NCI-H446 treated with DMSO at 0.1 percent for 48 hours (cell line): ENCODE measurements at regions not wholly inside any gene's neighbourhood (a gene's known extent, or its start where the extent isn't known, plus 50 kb on each side); places are given as distances from the start of the nearest gene placed in this dataset.
"Not testable (repeated sequence)": the region's sequence is repeated elsewhere in the genome, so short reads cannot be mapped to it uniquely, and the experiment has no call there.

Experiments used
- DNase-seq: peaks from one replicate; lab custom pipeline; 2025; lab: John Stamatoyannopoulos, UW

DNA sequence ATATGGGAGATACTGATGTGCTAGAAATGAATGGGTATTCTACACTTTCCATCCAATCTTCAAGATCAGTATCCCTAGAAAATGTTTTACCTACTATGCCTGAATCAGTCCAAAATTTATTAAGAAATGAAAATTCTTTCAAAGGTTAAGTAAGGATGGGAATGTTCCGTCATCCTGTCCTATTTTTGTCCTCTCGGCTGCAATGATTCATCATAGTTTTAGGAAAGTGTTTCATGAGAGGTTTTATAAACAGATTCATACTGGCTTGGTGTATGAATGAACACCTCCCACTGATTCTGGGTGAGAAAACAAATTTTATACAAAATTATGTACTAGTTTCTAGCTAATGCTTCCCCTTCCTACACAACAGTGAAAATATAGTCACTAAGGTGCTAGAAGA lies 504.6 kb upstream of the NR5A2 start:
- no peak for DNase-seq

DNA sequence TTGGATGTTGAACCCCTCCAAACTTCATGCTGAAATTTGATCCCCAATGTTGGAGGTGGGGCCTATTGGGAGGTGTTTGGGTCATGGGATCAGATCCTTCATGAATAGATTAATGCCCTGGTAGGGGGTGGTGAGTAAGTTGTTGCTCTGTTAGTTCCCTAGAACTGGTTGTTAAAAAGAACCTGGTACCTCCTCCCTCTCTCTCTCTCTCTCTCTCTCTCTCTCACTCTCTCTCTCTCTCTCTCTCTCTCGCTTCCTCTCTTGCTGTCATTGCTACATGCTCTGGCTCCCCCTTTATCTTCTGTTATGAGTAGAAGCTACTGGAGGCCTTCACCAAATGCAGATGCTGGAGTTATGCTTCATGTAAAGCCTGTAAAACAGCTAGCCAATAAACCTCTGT lies 498.2 kb upstream of the NR5A2 start:
- no peak for DNase-seq

DNA sequence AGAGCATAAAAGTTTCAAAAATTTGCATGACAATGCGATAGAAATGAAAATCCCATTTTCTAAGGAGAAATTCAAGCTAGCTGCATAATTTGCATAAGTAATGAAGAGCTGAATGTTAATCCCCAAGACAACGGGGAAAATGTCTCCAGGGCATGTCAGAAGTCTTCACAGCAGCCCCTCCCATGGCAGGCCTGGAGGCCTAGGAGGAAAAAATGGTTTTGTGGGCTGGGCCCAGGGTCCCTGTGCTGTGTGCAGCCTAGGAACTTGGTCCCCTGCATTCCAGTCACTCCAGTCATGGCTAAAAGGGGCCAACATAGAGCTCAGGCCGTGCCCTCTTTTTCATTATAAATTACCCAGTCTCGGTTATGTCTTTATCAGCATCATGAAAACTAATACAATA lies 494.1 kb upstream of the NR5A2 start:
- not testable (repeated sequence) for DNase-seq

DNA sequence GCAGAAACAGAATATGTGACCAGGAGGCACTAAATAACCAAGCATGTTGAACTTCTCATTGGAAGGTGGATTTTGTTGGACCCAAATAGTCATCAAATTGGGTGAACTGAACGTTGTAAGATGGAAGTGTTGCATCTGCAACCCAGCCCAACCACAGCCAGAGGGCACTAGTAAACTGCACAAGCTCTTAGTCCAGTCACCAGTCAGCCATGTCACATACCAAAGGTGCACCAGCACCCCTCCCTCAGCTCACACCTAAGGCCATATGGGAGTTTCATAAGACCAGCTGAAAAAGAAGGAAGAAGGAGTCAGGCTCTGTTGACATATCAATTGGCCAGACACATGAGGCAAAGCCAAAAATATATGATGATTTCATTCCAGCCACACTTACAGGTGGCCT lies 481.7 kb upstream of the NR5A2 start:
- DNase-seq = no peak

DNA sequence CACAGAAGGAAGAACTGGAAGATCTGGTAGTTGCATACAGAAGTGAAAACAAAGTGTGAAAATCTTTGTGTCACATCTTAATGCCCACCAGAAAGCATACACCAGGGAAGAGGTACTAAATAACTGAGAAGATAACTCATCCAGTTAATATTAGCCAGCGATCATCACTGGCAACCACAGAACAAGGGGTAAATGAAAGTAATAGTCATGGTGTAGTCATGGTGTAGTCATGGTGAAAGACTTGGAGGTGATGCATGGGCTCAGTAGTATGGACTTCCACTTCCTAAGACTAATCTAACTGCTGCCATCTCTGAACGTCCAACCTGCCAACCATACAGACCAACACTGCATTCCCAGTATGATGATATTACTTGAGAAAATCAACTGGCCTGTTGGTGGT lies 481.2 kb upstream of the NR5A2 start:
- DNase-seq = no peak

DNA sequence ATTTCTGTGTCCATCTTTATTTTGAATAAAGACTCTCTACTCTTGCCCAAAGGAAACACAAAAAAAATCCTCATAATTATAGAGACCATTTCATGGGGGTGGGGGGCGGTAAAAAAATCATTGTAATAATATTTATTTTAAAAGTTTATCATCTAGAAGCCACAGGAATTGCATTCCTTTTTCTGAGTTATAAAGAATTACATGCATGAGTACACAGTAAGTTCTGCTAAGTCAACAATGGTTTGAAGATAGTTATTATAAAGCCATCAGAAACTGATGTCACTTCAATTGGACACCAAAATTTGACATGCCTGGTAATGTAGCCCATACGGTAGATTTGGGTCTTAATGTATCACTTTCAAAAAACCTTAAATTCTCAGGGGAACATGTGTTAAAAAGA lies 478.1 kb upstream of the NR5A2 start:
- DNase-seq = no peak

DNA sequence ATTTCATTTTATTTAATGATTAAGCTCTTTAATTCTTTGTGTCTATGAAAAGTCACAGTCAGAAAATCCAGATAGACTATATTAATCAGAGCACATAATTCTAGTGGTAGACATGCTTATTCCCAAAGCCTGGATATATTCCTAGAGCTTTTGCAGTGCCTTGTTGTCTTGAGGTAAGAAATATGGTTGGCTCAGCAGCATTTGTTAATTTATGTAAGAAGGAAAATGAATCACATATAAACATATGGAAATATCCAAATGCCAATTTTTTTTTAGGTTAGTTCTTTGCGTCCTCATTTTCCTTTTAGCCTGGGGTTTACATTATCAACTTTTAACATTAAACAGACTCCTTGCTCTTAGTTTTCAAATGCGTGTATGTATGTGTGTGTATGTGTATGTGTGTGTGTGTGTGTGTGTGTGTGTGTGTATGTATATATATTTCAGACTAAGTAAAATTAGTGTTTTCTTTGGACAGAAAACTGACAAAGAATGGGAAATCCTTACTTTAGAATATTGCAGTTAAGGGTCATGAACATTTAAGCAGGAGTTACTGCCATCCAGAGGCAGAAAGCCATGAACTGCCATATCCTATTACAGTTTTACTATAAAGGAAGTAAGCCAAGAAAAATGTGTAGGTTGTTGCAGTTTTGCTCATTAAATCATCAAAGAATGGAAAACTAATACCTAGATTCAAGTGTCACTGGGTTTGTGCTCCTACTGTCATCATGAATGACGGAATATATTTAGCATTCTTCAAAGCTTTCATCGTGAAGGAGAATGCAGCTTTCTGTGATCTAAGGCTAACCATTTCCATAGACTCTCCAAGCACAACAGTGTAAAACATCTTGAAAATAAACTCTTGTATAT lies 477.1 kb upstream of the NR5A2 start:
- peak; percentile 26 for DNase-seq

DNA sequence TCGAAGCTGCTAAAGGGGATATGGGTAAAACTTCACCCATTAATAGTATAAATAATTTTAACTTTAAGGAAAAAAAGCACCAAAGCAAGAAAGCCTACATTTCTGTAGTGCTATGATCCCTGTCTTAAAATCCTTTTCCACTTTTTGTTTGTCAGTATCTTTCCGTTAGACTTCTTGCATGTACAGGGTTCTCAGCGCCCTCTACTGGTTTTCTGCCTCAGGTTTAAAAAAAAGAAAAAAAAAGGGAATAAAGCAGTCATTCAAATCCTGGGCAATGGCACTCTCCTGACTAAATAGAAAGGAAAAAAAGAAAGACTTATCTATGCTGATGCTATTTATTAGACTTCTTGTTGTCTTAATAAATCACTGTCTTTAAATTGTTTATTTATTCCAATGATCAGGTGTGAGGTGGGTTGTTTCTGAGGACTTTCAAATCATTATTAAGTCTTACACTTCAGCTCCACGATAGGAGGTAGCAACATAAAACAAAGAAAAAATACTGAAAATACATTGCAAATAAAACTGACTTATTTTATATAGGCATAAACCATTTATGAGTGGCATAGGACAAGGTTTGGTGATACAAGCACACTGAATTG lies 475.4 kb upstream of the NR5A2 start:
- DNase-seq = peak; percentile 53

DNA sequence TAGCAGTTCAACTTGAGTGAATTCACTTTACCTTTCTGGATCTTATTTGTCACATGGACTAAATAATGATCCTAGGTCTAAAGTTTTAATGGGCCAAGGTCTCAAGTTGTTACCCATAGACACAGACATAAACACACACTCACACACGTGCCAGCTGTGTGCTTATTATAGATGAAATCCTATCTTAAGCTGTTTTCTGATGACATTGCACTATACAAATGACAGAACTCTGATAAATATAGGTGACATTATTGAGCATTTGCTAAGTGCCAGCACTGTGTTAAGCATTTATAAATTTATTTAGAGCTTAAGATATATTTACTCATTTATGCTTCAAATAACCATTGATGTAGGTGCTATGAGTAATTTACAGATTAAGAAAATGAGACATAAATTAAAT lies 474.4 kb upstream of the NR5A2 start:
- DNase-seq = no peak

DNA sequence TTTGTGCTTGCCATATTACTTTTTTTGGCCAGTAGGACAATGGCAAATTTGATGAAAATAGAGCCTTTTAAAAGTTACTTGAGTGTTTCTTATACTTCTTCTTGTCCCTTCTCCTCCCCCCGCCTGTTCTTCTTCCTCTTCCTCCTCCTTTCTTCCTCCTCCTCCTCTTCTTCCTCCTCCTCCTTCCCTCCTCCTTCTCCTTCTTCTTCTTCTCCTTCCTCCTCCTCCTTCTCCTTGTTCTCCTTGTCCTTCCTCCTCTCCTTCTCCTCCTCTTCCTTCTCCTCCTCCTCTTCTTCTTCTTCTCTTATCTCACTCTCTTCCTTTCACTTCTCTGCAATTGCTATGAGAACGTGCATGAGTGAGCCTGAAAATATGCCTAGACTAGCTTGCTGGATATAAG lies 466.2 kb upstream of the NR5A2 start:
- no peak for DNase-seq

DNA sequence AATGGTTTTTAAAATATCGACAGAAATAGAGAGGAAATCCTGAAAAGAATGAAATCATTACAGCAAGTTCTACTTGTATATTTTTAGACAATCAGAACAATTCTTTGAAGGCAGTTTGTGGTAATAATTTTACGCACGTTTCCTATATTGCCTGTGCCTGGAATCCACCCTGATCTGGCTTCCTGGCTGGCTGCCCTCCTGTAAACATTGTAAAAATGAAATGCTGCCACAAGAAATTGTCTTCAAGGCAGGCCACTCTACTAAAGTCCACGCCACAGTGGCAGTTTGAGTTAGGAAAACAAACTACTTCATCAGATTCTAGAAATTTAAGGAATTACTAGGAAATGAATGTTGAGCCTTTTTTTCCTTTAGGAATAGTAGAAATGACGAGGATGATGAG lies 454.5 kb upstream of the NR5A2 start:
- DNase-seq = no peak

DNA sequence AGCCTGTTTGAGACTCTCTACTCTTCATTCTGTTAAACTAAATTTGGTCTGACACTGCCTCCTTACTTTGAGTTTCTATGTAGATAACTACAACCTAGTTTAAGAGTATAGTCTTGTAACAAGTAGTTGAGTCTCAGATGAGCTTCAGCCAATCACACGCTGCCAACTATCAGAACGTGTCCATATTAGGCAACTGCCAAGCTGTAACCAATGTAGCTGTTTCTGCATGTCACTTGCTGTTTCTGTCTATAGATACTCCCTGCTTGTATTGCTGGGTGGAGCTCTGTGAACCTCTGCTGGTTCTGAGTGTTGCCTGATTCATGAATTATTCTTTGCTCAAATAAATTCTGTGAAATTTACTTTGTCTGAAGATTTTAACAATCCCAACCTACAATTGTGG lies 452.6 kb upstream of the NR5A2 start:
- no peak for DNase-seq

DNA sequence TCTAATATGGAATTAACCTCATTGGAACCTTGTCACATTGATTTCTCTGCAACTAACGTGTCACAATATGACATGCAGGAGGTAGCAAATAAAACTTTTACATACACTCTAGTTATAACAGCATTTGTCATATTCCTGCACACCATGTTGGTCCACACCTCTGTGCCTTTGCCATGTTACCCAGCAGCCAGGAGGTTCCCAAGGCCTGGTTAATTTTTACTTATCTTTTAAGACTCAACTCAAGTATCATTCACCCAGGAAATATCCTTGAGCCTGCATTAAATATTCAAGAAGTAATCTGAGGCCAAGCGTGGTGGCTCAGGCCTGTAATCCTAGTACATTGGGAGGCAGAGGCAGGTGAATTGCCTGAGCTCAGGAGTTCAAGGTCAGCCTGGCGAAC lies 447.2 kb upstream of the NR5A2 start:
- DNase-seq = no peak

DNA sequence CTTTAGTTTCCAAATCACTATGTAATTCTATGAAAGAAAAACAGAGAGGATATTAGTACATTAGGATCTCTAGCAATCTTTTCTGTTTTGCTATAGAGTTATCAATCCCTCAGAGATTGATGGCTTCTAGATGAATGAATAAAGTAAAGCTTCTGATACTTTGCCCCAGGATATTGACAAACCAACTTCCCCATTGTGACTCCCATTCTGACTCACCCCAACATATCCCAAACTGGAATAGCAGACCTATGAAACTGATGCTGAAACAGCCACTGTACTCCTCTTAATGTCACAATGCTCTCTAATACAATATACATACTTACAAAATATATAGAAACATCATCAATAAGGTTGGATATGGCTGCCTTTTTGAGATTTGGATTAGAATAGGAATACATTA lies 442.1 kb upstream of the NR5A2 start:
- DNase-seq = no peak

DNA sequence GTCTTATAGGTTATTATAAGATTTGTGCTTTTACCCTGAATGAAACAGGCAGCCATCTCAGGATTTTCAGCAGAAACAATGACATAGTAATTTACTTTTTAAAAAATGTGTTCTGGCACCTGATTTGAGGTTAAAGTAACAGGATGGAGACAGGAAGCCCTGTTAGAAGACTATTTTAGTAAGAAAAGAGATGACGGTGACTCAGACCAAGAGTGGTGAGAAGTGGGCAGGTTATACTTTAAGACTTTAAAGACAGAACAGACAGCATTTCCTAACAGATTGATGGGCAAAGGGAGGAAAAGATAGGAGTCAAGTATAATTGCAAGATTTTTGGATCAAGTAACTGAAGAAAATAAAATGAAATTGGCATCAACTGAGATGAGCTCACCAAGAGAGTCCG lies 436.8 kb upstream of the NR5A2 start:
- DNase-seq = no peak

DNA sequence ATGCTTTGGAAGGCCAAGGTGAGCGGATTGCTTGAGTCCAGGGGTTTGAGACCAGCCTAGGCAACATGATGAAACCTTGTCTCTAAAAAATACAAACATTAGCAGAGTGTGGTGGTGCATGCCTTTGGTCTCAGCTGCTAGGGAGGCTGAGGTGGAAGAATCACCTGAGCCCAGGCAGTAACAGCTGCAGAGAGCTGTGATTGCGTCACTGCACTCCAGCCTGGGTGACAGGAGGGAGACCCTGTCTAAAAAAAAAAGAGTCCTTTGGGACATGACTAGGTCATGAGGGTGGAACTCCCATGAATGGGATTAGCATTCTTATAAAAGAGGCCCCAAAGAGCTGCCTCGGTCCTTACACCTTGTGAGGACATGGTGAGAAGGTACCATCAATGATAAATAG lies 436.0 kb upstream of the NR5A2 start:
- DNase-seq = no peak

DNA sequence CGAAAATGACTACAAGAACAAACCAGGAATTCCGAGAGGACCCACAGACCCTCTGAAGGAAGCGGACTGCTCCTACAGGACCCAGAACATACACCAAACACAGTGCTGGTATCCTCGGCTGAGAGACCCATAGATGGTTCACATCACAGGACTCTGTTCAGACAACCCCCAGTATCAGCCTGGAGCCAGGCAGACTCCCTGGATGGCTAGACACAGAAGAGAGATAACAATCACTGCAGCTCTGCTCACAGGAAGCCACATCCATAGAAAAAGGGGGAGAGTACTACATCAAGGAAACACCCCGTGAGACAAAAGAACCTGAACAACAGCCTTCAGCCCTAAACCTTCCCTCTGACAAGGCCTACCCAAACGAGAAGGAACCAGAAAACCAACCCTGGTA lies 434.0 kb upstream of the NR5A2 start:
- no peak for DNase-seq

DNA sequence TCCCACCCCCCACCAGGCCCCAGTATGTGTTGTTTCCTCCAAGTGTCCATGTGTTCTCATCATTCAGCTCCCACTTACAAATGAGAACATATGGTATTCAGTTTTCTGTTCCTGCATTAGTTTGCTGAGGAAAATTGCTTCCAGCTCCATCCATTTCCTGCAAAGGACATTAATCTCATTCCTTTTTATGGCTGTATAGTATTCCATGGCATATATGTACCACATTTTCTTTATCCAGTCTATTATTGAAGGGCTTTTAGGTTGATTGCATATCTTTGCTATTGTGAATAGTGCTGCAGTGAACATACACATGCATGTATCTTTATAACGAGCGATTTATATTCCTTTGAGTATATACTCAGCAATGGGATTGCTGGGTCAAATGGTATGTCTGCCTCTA lies 431.1 kb upstream of the NR5A2 start:
- not testable (repeated sequence) for DNase-seq

DNA sequence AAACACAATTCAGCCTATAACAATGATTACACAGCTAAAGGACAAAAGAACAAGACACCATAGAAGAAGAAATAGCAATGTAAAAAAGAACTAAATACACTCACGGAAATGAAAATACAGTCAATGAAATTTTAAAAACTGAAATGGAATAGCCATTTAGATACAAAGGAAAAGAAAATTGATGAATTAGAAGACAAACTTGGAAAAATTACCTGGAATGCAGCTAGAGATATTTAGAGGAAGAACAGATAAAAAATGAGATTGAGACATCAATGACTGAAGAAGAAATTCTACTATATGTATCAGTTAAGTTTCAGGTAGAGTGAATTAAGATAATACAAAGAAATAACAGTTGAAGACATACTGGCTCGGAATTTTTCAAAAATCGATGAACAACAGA lies 430.4 kb upstream of the NR5A2 start:
- DNase-seq = no peak

DNA sequence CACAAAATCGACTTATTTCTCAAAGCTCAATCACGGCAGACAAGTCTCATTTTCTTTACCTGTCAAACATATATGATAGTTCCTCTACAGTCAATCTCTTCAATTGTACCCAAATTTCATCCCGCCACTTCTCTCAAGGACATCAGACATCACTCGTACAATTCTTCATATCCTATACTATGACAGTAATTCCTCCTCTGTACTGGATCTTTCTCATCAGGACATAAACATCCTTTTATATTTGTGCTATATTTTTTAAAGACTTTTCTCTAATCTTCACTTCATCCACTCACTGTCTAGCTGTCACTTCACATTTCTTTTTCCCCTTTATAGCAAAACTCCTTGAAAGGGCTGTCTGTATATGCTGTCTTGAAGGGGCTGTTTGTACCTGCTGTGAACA lies 419.1 kb upstream of the NR5A2 start:
- no peak for DNase-seq

DNA sequence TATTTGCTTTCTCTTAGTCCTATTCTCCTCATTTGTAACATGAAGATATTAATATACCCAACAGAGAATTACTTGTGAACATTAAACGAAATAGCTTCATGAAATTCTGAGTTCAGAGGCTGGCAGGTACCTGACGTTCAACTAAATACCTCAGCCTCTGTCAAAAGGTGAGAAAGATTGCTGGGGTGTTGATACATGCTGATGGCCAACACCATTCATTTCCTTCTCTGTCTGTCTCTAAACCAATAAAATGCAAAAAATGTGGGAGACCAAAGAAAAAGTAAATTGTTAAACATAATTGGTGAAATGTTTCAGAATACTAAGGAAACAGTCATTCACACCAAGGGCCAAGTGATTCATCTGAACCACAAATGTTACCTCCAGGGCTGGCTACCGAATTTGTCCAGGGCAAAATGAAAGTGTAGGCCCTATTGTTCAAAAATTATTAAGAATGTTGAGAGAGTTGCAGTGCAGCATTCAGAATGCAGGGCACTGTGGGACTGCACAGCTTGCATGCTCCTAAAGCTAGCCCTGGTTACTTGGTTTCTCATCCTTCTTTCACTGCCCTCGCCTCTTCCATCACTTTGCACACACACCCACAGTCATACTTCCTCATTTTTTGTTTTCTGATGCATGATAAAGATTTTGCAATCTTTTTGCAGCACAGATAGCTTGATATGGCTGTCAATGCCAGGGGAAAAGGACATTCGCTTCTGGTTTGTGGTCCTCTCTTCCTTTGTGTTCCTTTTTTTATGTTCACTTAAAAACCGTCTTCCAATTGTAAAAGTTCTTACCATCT lies 414.3 kb upstream of the NR5A2 start:
- no peak for DNase-seq

DNA sequence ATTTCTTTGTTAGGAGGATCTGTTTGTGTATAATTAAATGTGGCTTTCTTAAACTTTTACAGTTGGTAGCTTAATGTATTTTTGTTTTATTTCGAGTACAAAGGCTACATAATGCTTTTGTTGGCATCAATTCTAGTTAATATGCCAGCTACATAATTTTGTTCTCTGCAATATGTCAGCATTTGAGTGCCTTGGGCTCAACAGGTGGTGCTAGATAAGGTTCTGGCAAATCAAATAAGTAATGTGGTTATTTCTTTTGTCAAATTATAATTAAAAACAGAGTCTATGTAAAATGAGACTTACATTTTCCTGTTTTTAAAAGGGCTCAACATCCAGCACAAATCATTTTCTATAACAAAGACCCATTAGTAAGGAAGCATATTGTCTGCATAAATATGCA lies 410.6 kb upstream of the NR5A2 start:
- DNase-seq = no peak

DNA sequence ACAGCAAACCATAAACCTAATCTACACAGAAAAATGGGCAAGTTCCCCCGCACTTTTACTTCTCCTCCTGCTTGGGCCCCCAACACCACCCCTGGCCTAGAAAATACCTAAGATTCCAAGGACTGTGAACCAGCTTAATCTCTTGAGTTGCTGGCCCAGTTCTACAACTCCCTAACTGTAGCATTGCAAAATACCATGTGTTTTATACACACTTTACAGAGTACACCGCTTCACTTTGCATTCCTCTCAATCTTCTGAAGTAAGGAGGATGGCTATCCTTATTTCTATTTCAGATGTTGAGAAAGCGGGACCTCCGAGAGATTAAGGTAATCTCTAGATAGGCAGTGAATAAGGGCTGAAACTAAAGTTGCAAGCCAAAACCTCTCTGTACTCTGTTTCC lies 408.3 kb upstream of the NR5A2 start:
- no peak for DNase-seq
